Body of pancreas (tissue), 4 donors: ENCODE measurements at regions not wholly inside any gene's neighbourhood (a gene's known extent, or its start where the extent isn't known, plus 50 kb on each side); places are given as distances from the start of the nearest gene placed in this dataset.

Experiments used
- ATAC-seq: fragments of 150-250 bp; one replicate; pipeline ENCODE4 v1.9.1; 2016
- DNase-seq, 4 donors: peaks; one replicate each; pipeline ENCODE4 v3.0.0-alpha.2; 2019
- H3K27ac ChIP-seq, 4 donors: fragments of 200-600 bp; sonication (generic); 1 replicate in 3 of 4; 2 replicates in 1 of 4; pipeline versions ENCODE4 v1.5.1 to v1.6.1; 2016 to 2019; ENCODE audit warnings: mild to moderate bottlenecking in 1 of 4, mixed read lengths in 1 of 4, moderate library complexity in 1 of 4
- H3K27me3 ChIP-seq, 2 donors: fragments of 200-600 bp; sonication (generic); one replicate each; pipeline ENCODE4 v1.6.0; 2016; ENCODE audit warnings: mild to moderate bottlenecking in 1 of 2
- H3K36me3 ChIP-seq, 2 donors: fragments of 200-600 bp; sonication (generic); replicated peaks in 1 of 2; 2 replicates each; pipeline ENCODE4 v1.5.1; 2016; ENCODE audit warnings: low read depth in 2 of 2; ENCODE audit not compliant: insufficient read depth in 1 of 2
- H3K4me1 ChIP-seq: fragments of 200-600 bp; sonication (generic); one replicate; pipeline ENCODE4 v1.6.0; 2016
- H3K4me3 ChIP-seq, 2 donors: fragments of 200-600 bp; sonication (generic); 1 replicate in 1 of 2; 2 replicates in 1 of 2; pipeline ENCODE4 v1.5.1; 2016 to 2019
- H3K9me3 ChIP-seq, 3 donors: fragments of 200-600 bp; sonication (generic); 1 replicate in 2 of 3; 2 replicates in 1 of 3; pipeline ENCODE4 v1.5.1; 2016
- POLR2A ChIP-seq, 3 donors: fragments of 450-650 bp; IDR thresholded peaks; one replicate each; pipeline ENCODE4 v1.6.1; 2016; ENCODE audit warnings: antibody characterized with exemption in 3 of 3, mild to moderate bottlenecking in 2 of 3
- WGBS, 2 donors: methylation state at CpG; one replicate each; pipeline ENCODE4 v1.1.5; 2017; 5-methylcytosine and 5-hydroxymethylcytosine counted together
- intact Hi-C: fragments of 100-400 bp; cut with DNase I; formaldehyde crosslinking; loops from one replicate; pipeline ENCODE4 v1.15.1; 2023
- TF ChIP-seq, protein P1 (sequence below), 7 experiments: fragments of 450-650 bp in 4 of 7; fragments of 200-600 bp in 3 of 7; sonication (generic) in 3 of 7; IDR thresholded peaks; one replicate each; pipeline ENCODE4 v1.5.1; 2016 to 2019; ENCODE audit warnings: antibody characterized with exemption in 7 of 7

DNA sequence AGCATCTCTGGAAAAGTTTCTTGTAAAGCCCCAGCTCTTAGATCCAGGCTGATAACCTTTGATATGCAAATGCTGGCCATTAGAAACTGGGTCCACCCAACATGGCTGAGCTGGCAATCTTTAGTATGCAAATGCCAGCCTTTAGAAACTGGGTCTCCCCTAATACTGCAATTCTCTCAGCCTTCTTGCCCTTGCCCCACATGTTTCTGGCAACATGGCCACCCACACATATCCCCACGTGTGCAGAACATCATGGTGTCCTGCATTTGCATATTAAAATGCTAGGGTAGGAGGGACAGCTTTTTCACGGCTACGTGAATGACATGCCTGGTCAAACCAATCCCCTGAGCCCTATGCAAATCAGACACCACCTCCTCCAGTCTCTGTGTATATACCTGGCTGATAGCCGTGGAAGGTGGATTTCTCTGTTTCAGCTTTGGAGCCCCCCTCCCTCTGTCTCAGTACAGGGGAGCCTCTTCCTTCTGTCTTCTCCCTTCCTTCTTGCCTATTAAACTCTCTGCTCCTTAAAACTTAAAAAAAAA is 344.0 kb upstream of the NWD2 start:
- TF ChIP-seq POLR2A (IDR thresholded peaks at IDR 0.05) = no peak
- TF ChIP-seq, protein P1, sequence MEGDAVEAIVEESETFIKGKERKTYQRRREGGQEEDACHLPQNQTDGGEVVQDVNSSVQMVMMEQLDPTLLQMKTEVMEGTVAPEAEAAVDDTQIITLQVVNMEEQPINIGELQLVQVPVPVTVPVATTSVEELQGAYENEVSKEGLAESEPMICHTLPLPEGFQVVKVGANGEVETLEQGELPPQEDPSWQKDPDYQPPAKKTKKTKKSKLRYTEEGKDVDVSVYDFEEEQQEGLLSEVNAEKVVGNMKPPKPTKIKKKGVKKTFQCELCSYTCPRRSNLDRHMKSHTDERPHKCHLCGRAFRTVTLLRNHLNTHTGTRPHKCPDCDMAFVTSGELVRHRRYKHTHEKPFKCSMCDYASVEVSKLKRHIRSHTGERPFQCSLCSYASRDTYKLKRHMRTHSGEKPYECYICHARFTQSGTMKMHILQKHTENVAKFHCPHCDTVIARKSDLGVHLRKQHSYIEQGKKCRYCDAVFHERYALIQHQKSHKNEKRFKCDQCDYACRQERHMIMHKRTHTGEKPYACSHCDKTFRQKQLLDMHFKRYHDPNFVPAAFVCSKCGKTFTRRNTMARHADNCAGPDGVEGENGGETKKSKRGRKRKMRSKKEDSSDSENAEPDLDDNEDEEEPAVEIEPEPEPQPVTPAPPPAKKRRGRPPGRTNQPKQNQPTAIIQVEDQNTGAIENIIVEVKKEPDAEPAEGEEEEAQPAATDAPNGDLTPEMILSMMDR (IDR thresholded peaks at IDR 0.05) = no peak
- Histone ChIP-seq H3K4me1 (no peaks in the 10 kb centered on the region), H3K27ac (no peak overlapping the region), H3K9me3 (no peaks in the 10 kb centered on the region), H3K36me3 (no peaks in the 10 kb centered on the region), H3K4me3 (no peak overlapping the region), H3K27me3 (no peaks in the 10 kb centered on the region)
- 75 to 79% methylated on average over 4 of the region's 4 CpGs for WGBS, 2 donors
- DNase-seq (no peak), ATAC-seq (no peak)
- intact Hi-C loops = no loop called here

DNA sequence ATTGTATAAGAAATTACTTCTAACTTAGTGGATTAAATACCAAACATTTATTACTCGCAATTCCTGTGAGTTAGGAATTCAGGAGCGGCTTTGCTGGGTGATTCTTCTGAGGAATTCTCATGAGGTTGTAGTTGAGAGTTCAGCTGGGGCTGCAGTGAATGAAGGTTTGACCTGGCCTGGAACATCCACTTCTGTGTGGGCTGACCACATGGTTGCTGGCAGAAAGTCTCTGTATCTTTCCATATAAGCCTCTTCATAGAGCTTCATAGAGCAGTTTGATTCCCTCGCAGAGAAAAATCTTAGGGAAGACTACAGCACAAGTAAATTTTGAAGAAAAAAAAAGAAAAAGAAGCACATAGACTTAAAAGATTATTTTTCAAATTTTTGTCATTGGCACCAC is 339.7 kb upstream of the NWD2 start:
- H3K27ac ChIP-seq = no peak overlapping the region
- H3K4me1 ChIP-seq = no peaks in the 10 kb centered on the region
- no peak for DNase-seq
- intact Hi-C loops = no loop called here
- ATAC-seq = no peak
- no peaks in the 10 kb centered on the region for H3K9me3 ChIP-seq
- TF ChIP-seq POLR2A (IDR thresholded peaks at IDR 0.05) = no peak
- TF ChIP-seq, protein P1 (IDR thresholded peaks at IDR 0.05) = no peak
- H3K4me3 ChIP-seq = no peak overlapping the region
- no peaks in the 10 kb centered on the region for H3K36me3 ChIP-seq
- 82 to 89% methylated on average over 3 of the region's 3 CpGs for WGBS, 2 donors
- no peaks in the 10 kb centered on the region for H3K27me3 ChIP-seq

DNA sequence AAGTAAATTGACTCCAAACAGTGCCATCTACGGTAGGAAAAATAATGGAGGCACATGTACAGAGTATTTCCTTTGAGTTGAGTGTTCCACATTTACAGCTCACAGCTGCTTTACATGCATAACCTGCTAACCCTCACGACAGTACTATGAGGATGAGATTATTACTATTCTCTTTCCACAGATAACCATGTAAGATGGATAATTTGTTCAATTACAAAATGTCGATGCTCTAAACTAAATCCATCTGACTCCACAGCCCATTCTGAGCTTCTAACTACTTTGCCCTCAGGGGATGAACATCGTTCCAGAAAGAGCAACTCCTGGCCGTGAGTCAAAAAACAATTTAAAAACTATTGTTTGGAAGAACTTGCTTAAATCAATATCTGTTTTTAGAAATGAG is 330.4 kb upstream of the NWD2 start:
- intact Hi-C loops = no loop called here
- 67% methylated on average over 5 of the region's 5 CpGs for WGBS, 2 donors

GRCh38 chr4:36915717-36916116 is 328.8 kb upstream of the NWD2 start:
- no peaks in the 10 kb centered on the region for H3K4me1 ChIP-seq
- H3K36me3 ChIP-seq = no peaks in the 10 kb centered on the region
- no peaks in the 10 kb centered on the region for H3K27me3 ChIP-seq
- 14 to 17% methylated on average over 2 of the region's 2 CpGs for WGBS, 2 donors
- H3K4me3 ChIP-seq = no peak overlapping the region
- H3K9me3 ChIP-seq = no peaks in the 10 kb centered on the region
- intact Hi-C loops = no loop called here
- DNase-seq (no peak), ATAC-seq (no peak)
- H3K27ac ChIP-seq = no peak overlapping the region
- TF ChIP-seq, protein P1 (IDR thresholded peaks at IDR 0.05) = no peak
- TF ChIP-seq POLR2A (IDR thresholded peaks at IDR 0.05) = no peak

More for the DNA sequence above, 330.4 kb upstream of the NWD2 start:
- Histone ChIP-seq H3K27me3 (no peaks in the 10 kb centered on the region), H3K4me3 (no peak overlapping the region), H3K9me3 (no peaks in the 10 kb centered on the region), H3K27ac (no peak overlapping the region), H3K4me1 (no peaks in the 10 kb centered on the region), H3K36me3 (no peaks in the 10 kb centered on the region)
- no peak for TF ChIP-seq POLR2A (IDR thresholded peaks at IDR 0.05)
- TF ChIP-seq, protein P1 (IDR thresholded peaks at IDR 0.05) = no peak
- no peak for DNase-seq
- ATAC-seq = no peak

GRCh38 chr4:36917413-36917812 is 327.1 kb upstream of the NWD2 start:
- intact Hi-C loops = no loop called here
- H3K27ac ChIP-seq = no peak overlapping the region
- H3K27me3 ChIP-seq = no peaks in the 10 kb centered on the region
- H3K4me3 ChIP-seq = no peak overlapping the region
- H3K9me3 ChIP-seq = no peaks in the 10 kb centered on the region
- H3K4me1 ChIP-seq = no peaks in the 10 kb centered on the region
- no peak for ATAC-seq
- WGBS, 2 donors = 68 to 79% methylated on average over 6 of the region's 6 CpGs
- DNase-seq = no peak
- no peaks in the 10 kb centered on the region for H3K36me3 ChIP-seq
- TF ChIP-seq POLR2A (IDR thresholded peaks at IDR 0.05) = no peak
